Smooth muscle cell (in vitro differentiated cells): ENCODE measurements at regions not wholly inside any gene's neighbourhood (a gene's known extent, or its start where the extent isn't known, plus 50 kb on each side); places are given as distances from the start of the nearest gene placed in this dataset.

ENCODE experiments used
- DNase-seq: peaks from one replicate; lab custom pipeline; 2025; ENCODE audit not compliant: unreplicated experiment; lab: John Stamatoyannopoulos, UW
- H2AFZ ChIP-seq: fragments of 200-600 bp; sonication (generic); 2 replicates; pipeline ENCODE4 v1.6.0; 2016; ENCODE audit warnings: antibody characterized with exemption, low read depth, mild to moderate bottlenecking
- H3F3A ChIP-seq: fragments of 200-600 bp; sonication (generic); 2 replicates; pipeline ENCODE4 v1.6.0; 2017; ENCODE audit warnings: antibody characterized with exemption, low read depth
- H3K27ac ChIP-seq: fragments of 200-600 bp; sonication (generic); 2 replicates; pipeline ENCODE4 v1.5.1; 2016; ENCODE audit warnings: low read depth, mild to moderate bottlenecking
- H3K27me3 ChIP-seq: fragments of 200-600 bp; sonication (generic); 2 replicates; pipeline ENCODE4 v1.6.1; 2016; ENCODE audit warnings: low read depth, mild to moderate bottlenecking
- H3K36me3 ChIP-seq: fragments of 200-600 bp; sonication (generic); 2 replicates; pipeline ENCODE4 v1.5.1; 2016; ENCODE audit warnings: low read depth
- H3K4me1 ChIP-seq: fragments of 200-600 bp; sonication (generic); 2 replicates; pipeline ENCODE4 v1.5.1; 2016; ENCODE audit warnings: low read depth
- H3K4me2 ChIP-seq: fragments of 200-600 bp; sonication (generic); 2 replicates; pipeline ENCODE4 v1.6.0; 2016; ENCODE audit warnings: mild to moderate bottlenecking
- H3K4me3 ChIP-seq: fragments of 200-600 bp; sonication (generic); 2 replicates; pipeline ENCODE4 v1.5.1; 2016; ENCODE audit warnings: mild to moderate bottlenecking
- H3K79me2 ChIP-seq: fragments of 200-600 bp; sonication (generic); 2 replicates; pipeline ENCODE4 v1.6.0; 2016; ENCODE audit warnings: low read depth, mild to moderate bottlenecking
- H3K9ac ChIP-seq: fragments of 200-600 bp; sonication (generic); 2 replicates; pipeline ENCODE4 v1.6.0; 2016; ENCODE audit warnings: low read depth
- H3K9me3 ChIP-seq: fragments of 200-600 bp; sonication (generic); replicated peaks from 2 replicates; pipeline ENCODE4 v1.5.1; 2016; ENCODE audit warnings: low read depth
- H4K20me1 ChIP-seq: fragments of 200-600 bp; sonication (generic); 2 replicates; pipeline ENCODE4 v1.6.0; 2016; ENCODE audit warnings: low read depth
- CTCF ChIP-seq: fragments of 200-600 bp; sonication (generic); IDR thresholded peaks from 2 replicates; pipeline ENCODE4 v1.5.1; 2017; ENCODE audit warnings: borderline replicate concordance, mild to moderate bottlenecking, antibody characterized with exemption; ENCODE audit not compliant: insufficient read depth, poor library complexity, severe bottlenecking
- WGBS: methylation state at CpG from one replicate; pipeline ENCODE4 v1.1.7; 2016; ENCODE audit warnings: low lambda C conversion rate; 5-methylcytosine and 5-hydroxymethylcytosine counted together

GRCh38 chr1:36622741-36623648 is 140.3 kb upstream of the CSF3R start:
- no peak overlapping the region for H3K4me2 ChIP-seq
- H4K20me1 ChIP-seq: no peaks in the 10 kb centered on the region
- no peaks in the 10 kb centered on the region for H3K36me3 ChIP-seq
- no peak overlapping the region for H3K9ac ChIP-seq
- no peaks in the 10 kb centered on the region for H3K79me2 ChIP-seq
- no peaks in the 10 kb centered on the region for H3K9me3 ChIP-seq
- H3F3A ChIP-seq: no peaks in the 10 kb centered on the region
- no peak overlapping the region for H3K27ac ChIP-seq
- H2AFZ ChIP-seq: no peak overlapping the region
- no peak overlapping the region for H3K4me3 ChIP-seq
- WGBS: 85% methylated on average over 13 of the region's 13 CpGs
- H3K27me3 ChIP-seq: peaks cover 14% of the 10 kb centered on the region
- no peak for DNase-seq
- no peak for TF ChIP-seq CTCF
- H3K4me1 ChIP-seq: no peaks in the 10 kb centered on the region

- Histone ChIP-seq H3F3A (no peaks in the 10 kb centered on the region), H3K36me3 (no peaks in the 10 kb centered on the region), H4K20me1 (no peaks in the 10 kb centered on the region), H3K27me3 (peaks cover 14% of the 10 kb centered on the region), H3K9ac (no peak overlapping the region), H2AFZ (no peak overlapping the region), H3K4me2 (no peak overlapping the region), H3K4me3 (no peak overlapping the region), H3K79me2 (no peaks in the 10 kb centered on the region), H3K27ac (no peak overlapping the region), H3K4me1 (no peaks in the 10 kb centered on the region), H3K9me3 (no peaks in the 10 kb centered on the region)
- DNase-seq: no peak
- WGBS: 97% methylated on average over 2 of the region's 2 CpGs
- TF ChIP-seq CTCF: no peak
These were observed 138.8 kb upstream of the CSF3R start for GRCh38 chr1:36621531-36621930.

GRCh38 chr1:36620142-36620541 is 137.4 kb upstream of the CSF3R start:
- no peaks in the 10 kb centered on the region for H3K79me2 ChIP-seq
- no peak for DNase-seq
- no peak overlapping the region for H3K4me2 ChIP-seq
- no peaks in the 10 kb centered on the region for H3F3A ChIP-seq
- H2AFZ ChIP-seq: no peak overlapping the region
- no peaks in the 10 kb centered on the region for H3K36me3 ChIP-seq
- H3K9ac ChIP-seq: no peak overlapping the region
- peaks cover 17% of the 10 kb centered on the region for H3K27me3 ChIP-seq
- no peak for TF ChIP-seq CTCF
- H3K4me3 ChIP-seq: no peak overlapping the region
- no peaks in the 10 kb centered on the region for H4K20me1 ChIP-seq
- no peaks in the 10 kb centered on the region for H3K9me3 ChIP-seq
- no peaks in the 10 kb centered on the region for H3K4me1 ChIP-seq
- WGBS: 89% methylated on average over 5 of the region's 5 CpGs
- no peak overlapping the region for H3K27ac ChIP-seq

GRCh38 chr1:36614991-36615390 is 132.3 kb upstream of the CSF3R start:
- 77% methylated on average over 6 of the region's 6 CpGs for WGBS
- H3K79me2 ChIP-seq: no peaks in the 10 kb centered on the region
- H3K4me3 ChIP-seq: no peak overlapping the region
- H3K4me2 ChIP-seq: no peak overlapping the region
- TF ChIP-seq CTCF: no peak
- H3K4me1 ChIP-seq: no peaks in the 10 kb centered on the region
- H3K9me3 ChIP-seq: no peaks in the 10 kb centered on the region
- peaks cover 8% of the 10 kb centered on the region for H3K27me3 ChIP-seq
- no peak for DNase-seq
- H3F3A ChIP-seq: no peaks in the 10 kb centered on the region
- H4K20me1 ChIP-seq: no peaks in the 10 kb centered on the region
- no peaks in the 10 kb centered on the region for H3K36me3 ChIP-seq
- H2AFZ ChIP-seq: no peak overlapping the region
- H3K27ac ChIP-seq: no peak overlapping the region
- H3K9ac ChIP-seq: no peak overlapping the region
